HG02759 (cell line): ENCODE measurements at regions not wholly inside any gene's neighbourhood (a gene's known extent, or its start where the extent isn't known, plus 50 kb on each side); places are given as distances from the start of the nearest gene placed in this dataset.
"Not testable (repeated sequence)": the region's sequence is repeated elsewhere in the genome, so short reads cannot be mapped to it uniquely, and the experiment has no call there.

Experiments used
- ATAC-seq: cut with Tn5 transposase; IDR thresholded peaks from one replicate; pipeline ENCODE4 v1.9.1; 2021; ENCODE audit warnings: mild to moderate bottlenecking, moderate library complexity; ENCODE audit not compliant: unreplicated experiment

GRCh38 chr14:71165121-71166031, 258.1 kb downstream of the PCNX1 start:
- ATAC-seq = no peak

- no peak for ATAC-seq
Measured at GRCh38 chr14:71166180-71166837, 259.1 kb downstream of the PCNX1 start.

GRCh38 chr14:71167325-71167950, 260.2 kb downstream of the PCNX1 start:
- ATAC-seq = not testable (repeated sequence)

- ATAC-seq = not testable (repeated sequence)
Measured at GRCh38 chr14:71168161-71168560, 260.9 kb downstream of the PCNX1 start.

GRCh38 chr14:71168564-71169427, 261.5 kb downstream of the PCNX1 start:
- no peak for ATAC-seq

GRCh38 chr14:71169861-71170260, 262.6 kb downstream of the PCNX1 start:
- ATAC-seq = no peak

- ATAC-seq = no peak
Measured at GRCh38 chr14:71175491-71175890, 268.2 kb downstream of the PCNX1 start.

- no peak for ATAC-seq
Measured at GRCh38 chr14:71179066-71179465, 271.8 kb downstream of the PCNX1 start.

GRCh38 chr14:71180397-71180796, 273.1 kb downstream of the PCNX1 start:
- no peak for ATAC-seq

GRCh38 chr14:71181215-71182003, 274.1 kb downstream of the PCNX1 start:
- ATAC-seq = no peak

GRCh38 chr14:71183876-71184689, 276.8 kb downstream of the PCNX1 start:
- no peak for ATAC-seq

- no peak for ATAC-seq
Measured at GRCh38 chr14:71185637-71186036, 278.4 kb downstream of the PCNX1 start.

GRCh38 chr14:71187633-71188356, 280.5 kb downstream of the PCNX1 start:
- ATAC-seq = no peak

GRCh38 chr14:71190770-71191374, 283.6 kb downstream of the PCNX1 start:
- no peak for ATAC-seq

GRCh38 chr14:71193663-71194062, 286.4 kb downstream of the PCNX1 start:
- no peak for ATAC-seq

- no peak for ATAC-seq
Measured at GRCh38 chr14:71194251-71194650, 287.0 kb downstream of the PCNX1 start.

- no peak for ATAC-seq
Measured at GRCh38 chr14:71196921-71197320, 289.7 kb downstream of the PCNX1 start.

- no peak for ATAC-seq
Measured at GRCh38 chr14:71198687-71199086, 291.4 kb downstream of the PCNX1 start.
